GM23338 (cell line): ENCODE measurements at regions not wholly inside any gene's neighbourhood (a gene's known extent, or its start where the extent isn't known, plus 50 kb on each side); places are given as distances from the start of the nearest gene placed in this dataset.

Experiments used
- ATAC-seq: fragments of 200-7000 bp; cut with Tn5 transposase; 3 replicates; pipeline ENCODE4 v1.9.1; 2020
- DNase-seq: peaks from one replicate; pipeline ENCODE4 v3.0.0-alpha.2; 2015; ENCODE audit warnings: low spot score
- H2AFZ ChIP-seq: fragments of 200-600 bp; sonication (generic); 2 replicates; pipeline ENCODE4 v1.8.0; 2016; ENCODE audit warnings: antibody characterized with exemption, mild to moderate bottlenecking, moderate library complexity
- H3F3A ChIP-seq: fragments of 200-600 bp; sonication (generic); replicated peaks from 2 replicates; pipeline ENCODE4 v1.8.0; 2017; ENCODE audit warnings: antibody characterized with exemption, mixed run types, low read depth
- H3K27ac ChIP-seq: fragments of 200-600 bp; sonication (generic); 2 replicates; pipeline ENCODE4 v1.6.1; 2016; ENCODE audit warnings: low read depth
- H3K27me3 ChIP-seq: fragments of 200-600 bp; sonication (generic); 2 replicates; pipeline ENCODE4 v1.8.0; 2016; ENCODE audit warnings: mild to moderate bottlenecking, mixed run types, moderate library complexity; ENCODE audit not compliant: insufficient read depth
- H3K36me3 ChIP-seq: fragments of 200-600 bp; sonication (generic); 2 replicates; pipeline ENCODE4 v1.8.0; 2016; ENCODE audit warnings: mild to moderate bottlenecking; ENCODE audit not compliant: insufficient read depth
- H3K4me1 ChIP-seq: fragments of 200-600 bp; sonication (generic); 2 replicates; pipeline ENCODE4 v1.8.0; 2016; ENCODE audit warnings: mild to moderate bottlenecking, moderate library complexity; ENCODE audit not compliant: insufficient read depth
- H3K4me2 ChIP-seq: fragments of 200-600 bp; sonication (generic); 2 replicates; pipeline ENCODE4 v1.7.1; 2017; ENCODE audit warnings: mixed run types
- H3K4me3 ChIP-seq: fragments of 200-600 bp; sonication (generic); 2 replicates; pipeline ENCODE4 v1.6.1; 2016; ENCODE audit warnings: mixed run types
- H3K79me2 ChIP-seq: fragments of 200-600 bp; sonication (generic); replicated peaks from 2 replicates; pipeline ENCODE4 v1.8.0; 2017; ENCODE audit warnings: mild to moderate bottlenecking; ENCODE audit not compliant: insufficient read depth
- H3K9me2 ChIP-seq: fragments of 200-600 bp; sonication (generic); 2 replicates; pipeline ENCODE4 v1.8.0; 2017; ENCODE audit not compliant: insufficient read depth
- H4K20me1 ChIP-seq: fragments of 200-600 bp; sonication (generic); replicated peaks from 2 replicates; pipeline ENCODE4 v1.8.0; 2017; ENCODE audit warnings: mild to moderate bottlenecking; ENCODE audit not compliant: insufficient read depth
- H3K27ac Mint-ChIP-seq: 2 replicates; pipeline ENCODE4 v1.8.0; 2020; ENCODE audit warnings: inconsistent platforms, mild to moderate bottlenecking, moderate library complexity, mixed read lengths
- H3K27me3 Mint-ChIP-seq: 3 replicates; pipeline ENCODE4 v1.8.0; 2022; ENCODE audit warnings: low read depth, mild to moderate bottlenecking, moderate library complexity, mixed read lengths, inconsistent platforms; ENCODE audit not compliant: insufficient read depth, poor library complexity
- H3K36me3 Mint-ChIP-seq: 3 replicates; pipeline ENCODE4 v1.8.0; 2021; ENCODE audit warnings: low read depth, mild to moderate bottlenecking, inconsistent platforms, moderate library complexity, mixed read lengths
- H3K4me1 Mint-ChIP-seq: 3 replicates; pipeline ENCODE4 v1.8.0; 2020; ENCODE audit warnings: mild to moderate bottlenecking, inconsistent platforms, mixed read lengths
- H3K4me3 Mint-ChIP-seq: 3 replicates; pipeline ENCODE4 v1.8.0; 2021; ENCODE audit warnings: moderate library complexity, mild to moderate bottlenecking, inconsistent platforms, mixed read lengths
- H3K9me3 Mint-ChIP-seq: 3 replicates; pipeline ENCODE4 v1.8.0; 2020; ENCODE audit warnings: moderate library complexity, mild to moderate bottlenecking, inconsistent platforms, mixed read lengths
- CREB1 ChIP-seq: fragments of 250-450 bp; sonication (Bioruptor Pico); IDR thresholded peaks from 2 replicates; pipeline ENCODE4 v1.5.0; 2020; ENCODE audit warnings: low read depth, mild to moderate bottlenecking, moderate library complexity
- CTCF ChIP-seq, 2 experiments: fragments of 200-600 bp in 1 of 2; sonication (generic) in 1 of 2; conservative IDR thresholded peaks; 2 replicates each; pipeline versions ENCODE4 v1.5.1 to v1.6.1; 2016 to 2017; ENCODE audit warnings: antibody characterized with exemption in 2 of 2, low read depth in 2 of 2, mild to moderate bottlenecking in 2 of 2, moderate library complexity in 1 of 2
- EZH2 ChIP-seq: fragments of 200-600 bp; sonication (generic); IDR thresholded peaks from one replicate; pipeline ENCODE4 v1.8.0; 2017; ENCODE audit warnings: antibody characterized with exemption, mild to moderate bottlenecking, low read depth; ENCODE audit not compliant: unreplicated experiment
- EZH2phosphoT487 ChIP-seq: fragments of 200-600 bp; sonication (generic); IDR thresholded peaks from one replicate; pipeline ENCODE4 v1.8.1; 2018; ENCODE audit warnings: antibody characterized with exemption; ENCODE audit not compliant: unreplicated experiment
- JUNB ChIP-seq: IDR thresholded peaks from one replicate; pipeline ENCODE4 v1.6.1; 2016; ENCODE audit warnings: antibody characterized with exemption; ENCODE audit not compliant: unreplicated experiment
- NANOG ChIP-seq: IDR thresholded peaks from 2 replicates; pipeline ENCODE4 v1.6.1; 2016; ENCODE audit warnings: antibody characterized with exemption, borderline replicate concordance
- POLR2AphosphoS5 ChIP-seq: IDR thresholded peaks from 2 replicates; pipeline ENCODE4 v1.6.1; 2016; ENCODE audit warnings: antibody characterized with exemption, low read depth
- REST ChIP-seq: IDR thresholded peaks from one replicate; pipeline ENCODE4 v1.6.1; 2018; ENCODE audit warnings: antibody characterized with exemption; ENCODE audit not compliant: unreplicated experiment
- STAT1 ChIP-seq: IDR thresholded peaks from one replicate; pipeline ENCODE4 v1.6.1; 2016; ENCODE audit warnings: antibody characterized with exemption; ENCODE audit not compliant: unreplicated experiment
- ZNF114 ChIP-seq: fragments of 250-450 bp; sonication (Bioruptor Pico); IDR thresholded peaks from 2 replicates; pipeline ENCODE4 v1.5.0; 2020; ENCODE audit warnings: mild to moderate bottlenecking, moderate library complexity
- ZNF462 ChIP-seq: fragments of 250-450 bp; sonication (Bioruptor Pico); IDR thresholded peaks from 2 replicates; pipeline ENCODE4 v1.5.0; 2020; ENCODE audit warnings: mild to moderate bottlenecking, moderate library complexity

DNA sequence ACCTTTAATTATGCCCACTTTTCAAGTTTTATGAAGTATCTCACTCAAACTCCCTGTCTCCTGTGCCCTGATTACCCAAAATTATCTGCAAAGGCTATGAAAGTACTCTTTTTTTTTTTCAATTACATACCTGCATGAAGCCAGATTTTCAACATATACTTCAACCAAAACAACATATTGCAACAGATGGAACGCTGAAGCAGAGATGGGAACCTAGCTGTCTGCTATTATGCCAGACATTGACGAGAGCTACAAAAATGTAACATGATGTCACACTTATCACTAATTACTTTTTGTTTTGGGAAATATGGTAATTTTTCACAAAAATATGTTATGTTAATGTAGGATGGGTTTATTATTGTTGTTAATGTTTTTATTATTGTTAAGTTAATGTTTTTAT is 86.5 kb upstream of the SLC1A3 start:
- H3K27me3 Mint-ChIP-seq = peaks cover 2% of the 10 kb centered on the region
- no peak for TF ChIP-seq JUNB
- TF ChIP-seq REST = no peak
- TF ChIP-seq STAT1 = no peak
- TF ChIP-seq POLR2AphosphoS5 = no peak
- no peak for TF ChIP-seq CREB1 (CRISPR knock-in tag)
- no peak for TF ChIP-seq EZH2phosphoT487
- no peak for TF ChIP-seq EZH2
- no peak for TF ChIP-seq NANOG
- TF ChIP-seq CTCF (conservative IDR thresholded peaks at IDR 0.05; ENCODE audit: low read depth in 2 of 2) = no peak
- no peak for TF ChIP-seq ZNF114 (CRISPR knock-in tag)
- no peak overlapping the region for H3K4me3 Mint-ChIP-seq
- ATAC-seq = no peak
- Histone ChIP-seq H3K4me1 (no peaks in the 10 kb centered on the region), H3K4me2 (no peak overlapping the region), H3K27ac (no peak overlapping the region), H4K20me1 (no peaks in the 10 kb centered on the region), H3K36me3 (no peaks in the 10 kb centered on the region), H3K79me2 (no peaks in the 10 kb centered on the region), H3K9me2 (peaks cover 6% of the 10 kb centered on the region), H2AFZ (no peak overlapping the region), H3K27me3 (no peaks in the 10 kb centered on the region), H3F3A (no peaks in the 10 kb centered on the region), H3K4me3 (no peak overlapping the region)
- no peaks in the 10 kb centered on the region for H3K9me3 Mint-ChIP-seq
- peaks cover 4% of the 10 kb centered on the region for H3K4me1 Mint-ChIP-seq
- no peak for DNase-seq
- no peaks in the 10 kb centered on the region for H3K36me3 Mint-ChIP-seq
- H3K27ac Mint-ChIP-seq = no peak overlapping the region

- peaks cover 7% of the 10 kb centered on the region for H3K9me2 ChIP-seq
- H3K27me3 ChIP-seq = no peaks in the 10 kb centered on the region
- H3K27ac ChIP-seq = no peak overlapping the region
- no peaks in the 10 kb centered on the region for H3K36me3 ChIP-seq
- no peaks in the 10 kb centered on the region for H4K20me1 ChIP-seq
- no peaks in the 10 kb centered on the region for H3K4me1 ChIP-seq
- no peak overlapping the region for H2AFZ ChIP-seq
- no peak overlapping the region for H3K4me2 ChIP-seq
- H3K27ac Mint-ChIP-seq = no peak overlapping the region
- ATAC-seq (no peak), DNase-seq (no peak)
- no peaks in the 10 kb centered on the region for H3K36me3 Mint-ChIP-seq
- no peak overlapping the region for H3K4me3 Mint-ChIP-seq
- no peaks in the 10 kb centered on the region for H3F3A ChIP-seq
- peaks cover 2% of the 10 kb centered on the region for H3K27me3 Mint-ChIP-seq
- no peaks in the 10 kb centered on the region for H3K9me3 Mint-ChIP-seq
- no peak overlapping the region for H3K4me3 ChIP-seq
- H3K4me1 Mint-ChIP-seq = peaks cover 4% of the 10 kb centered on the region
- H3K79me2 ChIP-seq = no peaks in the 10 kb centered on the region
- TF ChIP-seq ZNF462 (CRISPR knock-in tag) (no peak), JUNB (no peak), ZNF114 (CRISPR knock-in tag) (no peak), EZH2 (no peak)
These were observed 85.2 kb upstream of the SLC1A3 start for GRCh38 chr5:36521219-36521618.
